ENCODE measurements at regions not wholly inside any gene's neighbourhood (a gene's known extent, or its start where the extent isn't known, plus 50 kb on each side); places are given as distances from the start of the nearest gene placed in this dataset.

DNA sequence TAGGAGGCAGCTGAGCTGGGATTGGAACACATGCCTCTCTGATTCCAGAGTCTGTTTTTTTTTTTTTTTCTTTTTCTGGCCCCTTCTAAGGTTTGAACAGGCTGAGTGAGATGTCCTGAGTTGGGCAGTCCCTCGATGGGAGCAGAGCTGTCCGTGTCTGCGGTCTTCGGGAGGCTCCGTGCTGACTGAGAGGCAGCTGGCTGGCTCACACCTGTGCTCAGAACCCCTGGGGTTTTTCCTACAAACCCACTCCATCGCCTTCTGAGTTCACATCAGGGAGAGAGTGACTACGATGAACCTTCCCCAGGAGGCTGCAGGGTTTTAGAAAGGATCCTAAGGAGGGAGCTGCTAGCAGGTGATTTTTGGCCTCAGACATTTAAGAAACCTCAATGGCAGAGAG, 92.5 kb downstream of the IRF8 start:
- DNase-seq: no peak

DNA sequence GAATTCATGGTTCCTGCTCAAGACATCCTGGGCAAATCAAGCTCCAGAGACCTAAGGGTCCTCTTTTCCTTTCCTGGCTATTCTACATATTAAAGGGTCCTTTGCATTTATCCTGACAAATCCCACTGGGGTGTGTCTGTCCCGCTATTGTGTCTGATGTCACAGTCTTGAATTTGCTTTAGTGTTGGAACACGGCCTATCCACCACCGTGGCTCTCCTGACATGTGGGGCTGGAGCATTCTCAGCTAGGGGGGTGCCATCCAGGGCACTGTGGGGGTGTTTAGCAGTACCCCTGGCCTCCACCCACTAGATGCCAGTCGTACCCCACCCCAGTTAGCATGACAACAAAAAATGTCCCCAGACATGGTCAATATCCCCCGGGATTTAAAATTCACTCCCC, 92.9 kb downstream of the IRF8 start:
- no peak for DNase-seq

- no peak for DNase-seq
Measured at GRCh38 chr16:85992359-85992758, 93.4 kb downstream of the IRF8 start.

- DNase-seq: no peak
Measured at GRCh38 chr16:85992779-85993178, 93.8 kb downstream of the IRF8 start.

- no peak for DNase-seq
Measured at GRCh38 chr16:85994492-85995490, 95.8 kb downstream of the IRF8 start.

- no peak for DNase-seq
Measured at GRCh38 chr16:85995541-85996423, 96.8 kb downstream of the IRF8 start.

DNA sequence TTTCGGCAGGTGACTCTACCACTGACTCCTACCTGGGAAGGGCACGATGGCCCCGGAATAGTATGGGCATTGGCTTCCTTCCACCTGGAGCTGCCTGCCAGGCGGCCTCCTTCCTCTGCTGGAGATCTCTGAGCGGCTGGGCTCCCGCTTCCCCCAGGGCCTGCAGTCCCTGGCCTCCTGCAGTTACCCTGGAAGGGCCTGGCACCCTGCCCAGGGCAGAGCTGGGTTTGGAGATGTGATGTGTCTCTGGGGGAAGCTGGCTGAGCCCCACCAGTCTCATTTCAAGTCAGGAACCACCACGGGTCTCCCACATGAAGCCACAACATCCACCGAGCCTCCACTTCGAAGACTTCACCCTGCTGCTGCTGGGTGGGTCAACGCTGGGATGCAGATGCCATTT, 97.9 kb downstream of the IRF8 start:
- DNase-seq: no peak

DNA sequence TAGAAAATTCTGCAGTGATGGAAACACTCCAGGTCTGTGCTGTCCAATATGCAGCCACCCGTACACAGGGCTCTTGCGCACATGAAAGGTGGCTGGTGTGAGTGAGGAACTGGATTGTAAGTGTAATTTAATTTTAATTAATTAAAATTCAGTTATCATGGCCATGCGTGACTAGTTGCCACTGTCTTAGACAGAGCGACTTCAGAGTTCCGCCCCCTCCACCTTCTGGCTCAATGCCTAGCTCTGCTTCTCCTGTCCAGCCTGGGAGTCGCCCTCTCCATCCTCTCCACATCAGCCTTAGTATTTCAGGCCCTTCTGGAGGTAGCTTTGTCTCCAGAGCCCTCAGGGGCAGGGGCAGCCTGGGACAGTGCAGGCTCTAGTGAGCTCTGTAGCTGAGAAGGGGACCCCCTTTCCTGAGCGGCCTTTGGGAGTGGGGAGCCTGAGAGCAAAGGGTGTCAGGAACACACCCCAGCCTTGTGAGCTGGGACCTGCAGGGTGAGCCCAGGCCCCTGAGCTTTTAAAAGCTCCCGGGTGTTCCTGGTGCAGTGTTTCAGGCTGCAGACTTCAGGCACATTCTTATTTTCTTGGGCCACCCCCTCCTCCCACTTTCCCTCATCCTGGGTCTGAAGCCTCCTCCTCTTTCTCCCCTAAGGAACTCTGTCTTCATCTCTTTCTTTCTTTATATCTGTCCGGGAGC, 99.4 kb downstream of the IRF8 start:
- DNase-seq: no peak

DNA sequence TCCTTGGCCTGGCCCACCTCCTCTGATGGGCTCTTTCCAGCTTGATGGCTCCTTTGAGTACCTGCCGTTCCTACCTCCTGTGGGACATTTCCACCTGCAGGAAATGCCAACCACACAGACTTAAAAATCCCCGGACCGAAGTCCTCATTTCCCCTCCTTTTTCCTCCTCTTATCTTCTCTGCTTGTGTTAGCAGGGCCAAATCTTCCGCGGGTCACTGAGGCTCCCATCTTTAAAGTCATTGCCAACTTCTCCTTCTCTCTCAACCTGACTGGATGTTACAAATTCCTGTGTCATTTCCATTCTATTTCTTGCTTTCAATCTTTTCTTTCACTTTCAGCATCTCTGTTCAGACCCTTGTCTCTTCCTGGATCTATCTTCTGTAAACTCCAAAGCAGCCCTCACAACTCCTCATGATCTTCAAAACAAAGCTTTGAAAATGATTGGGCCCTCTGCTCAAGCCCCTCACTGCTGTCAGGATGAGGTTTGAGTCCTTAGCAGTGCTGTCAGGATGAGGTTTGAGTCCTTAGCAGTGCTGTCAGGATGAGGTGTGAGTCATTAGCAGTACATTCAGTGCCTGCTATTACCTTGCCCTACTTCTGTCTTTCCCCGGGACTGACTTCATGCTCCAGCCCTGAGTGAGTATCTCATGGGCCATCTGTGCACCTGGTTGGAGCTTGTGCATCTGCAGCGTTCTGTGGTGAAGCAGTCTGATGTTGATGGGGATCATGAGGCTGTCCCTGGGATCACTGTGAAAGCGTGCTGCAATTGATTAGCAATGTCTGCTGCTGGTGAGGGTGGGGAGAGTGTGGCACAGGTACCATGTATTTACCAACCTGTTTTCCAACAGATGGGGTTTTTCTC, 100.1 kb downstream of the IRF8 start:
- no peak for DNase-seq

GRCh38 chr16:85999778-86000177, 100.8 kb downstream of the IRF8 start:
- DNase-seq: no peak

DNA sequence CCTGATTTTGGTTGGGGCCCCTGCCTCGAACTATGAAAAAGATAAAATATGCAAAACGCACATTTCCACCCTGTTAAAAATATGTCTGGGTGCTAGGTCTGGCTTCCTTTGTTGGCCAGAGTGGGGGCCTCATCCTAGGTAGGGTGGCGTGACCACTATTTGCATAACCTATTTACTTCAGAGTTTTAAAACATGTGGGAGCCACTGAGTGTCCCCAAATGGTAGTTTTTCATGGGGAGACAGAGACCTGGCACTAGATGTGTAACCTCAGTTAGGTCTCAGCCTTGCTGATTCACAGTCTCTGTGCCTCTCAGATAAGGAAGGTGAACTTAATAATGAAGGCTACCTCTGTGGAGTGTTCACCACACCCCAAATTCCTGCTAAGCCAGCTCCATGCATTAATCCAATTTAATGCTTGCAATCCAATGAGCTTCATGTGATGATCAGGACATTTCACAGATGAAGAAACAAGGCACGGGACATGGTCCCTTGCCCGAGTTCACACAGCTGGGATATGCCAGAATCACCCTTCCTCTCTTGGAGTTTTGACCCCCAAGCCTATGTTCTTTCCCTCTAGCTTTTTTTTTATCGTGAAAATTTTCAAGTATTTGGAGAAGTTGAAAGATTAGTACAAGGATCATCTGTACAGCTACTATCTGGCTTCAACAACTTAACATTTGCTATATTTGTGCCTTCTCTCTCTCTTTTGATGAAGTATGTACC, 103.4 kb downstream of the IRF8 start:
- DNase-seq: no peak

DNA sequence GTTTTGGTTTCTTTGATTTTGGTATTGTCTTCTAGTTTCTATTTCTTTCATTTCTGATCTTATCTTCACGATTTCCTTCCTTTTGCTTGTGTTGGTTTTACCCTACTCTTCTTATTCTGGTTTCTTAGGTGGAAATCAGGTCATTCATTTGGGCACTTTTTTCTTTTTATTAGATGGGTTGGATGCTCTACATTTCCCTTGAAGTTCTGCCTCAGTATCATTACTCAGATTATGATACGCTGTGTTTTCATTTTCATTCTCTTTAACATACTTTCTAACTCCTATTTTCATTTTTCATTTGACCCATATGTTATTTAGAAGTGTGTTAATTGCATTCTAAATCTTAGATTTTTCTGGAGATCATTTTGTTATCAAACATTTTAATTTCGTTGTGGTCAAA, 108.6 kb downstream of the IRF8 start:
- DNase-seq: no peak

- DNase-seq: no peak
Measured at GRCh38 chr16:86010680-86011141, 111.7 kb downstream of the IRF8 start.

DNA sequence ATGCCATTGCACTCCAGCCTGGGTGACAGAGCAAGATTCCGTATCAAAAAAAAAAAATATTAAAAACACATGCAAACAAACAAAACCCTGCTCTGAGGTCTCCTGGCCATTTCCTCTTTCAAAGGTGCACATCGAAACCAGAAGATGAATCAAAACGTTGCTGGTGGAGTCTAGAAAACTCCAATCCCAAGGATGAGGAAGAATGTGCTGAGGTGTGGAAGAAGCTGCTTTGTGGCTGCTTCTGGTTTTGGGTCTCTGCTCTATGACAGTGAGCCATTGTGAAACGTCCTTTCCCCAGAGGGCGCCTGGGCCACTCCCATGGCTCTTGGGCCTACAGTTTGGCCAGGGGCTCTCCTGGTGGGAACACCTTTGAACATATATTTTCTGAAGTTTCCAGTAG, 112.6 kb downstream of the IRF8 start:
- DNase-seq: no peak

GRCh38 chr16:86012221-86012620, 113.3 kb downstream of the IRF8 start:
- no peak for DNase-seq

- no peak for DNase-seq
Measured at GRCh38 chr16:86013867-86014266, 114.9 kb downstream of the IRF8 start.

DNA sequence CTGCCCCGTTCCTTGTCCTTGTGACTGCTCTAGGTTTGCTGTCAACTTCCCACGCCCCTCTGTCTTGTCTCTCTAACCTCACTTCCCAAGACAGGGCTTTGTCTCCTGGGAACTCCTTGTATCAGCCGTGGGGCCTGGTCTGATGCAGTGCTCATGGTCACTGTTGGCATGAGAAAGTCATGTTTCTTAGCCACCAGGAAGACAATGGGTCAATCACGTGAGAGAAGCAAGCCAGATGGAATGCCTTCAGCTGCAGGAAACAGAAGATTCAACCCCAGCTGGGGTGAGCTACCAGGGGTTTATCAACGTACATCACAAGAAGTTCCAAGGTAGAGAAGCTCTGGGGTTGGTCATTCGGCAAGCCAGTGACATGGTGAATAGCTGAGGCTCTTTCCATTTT, 116.6 kb downstream of the IRF8 start:
- DNase-seq: no peak

DNA sequence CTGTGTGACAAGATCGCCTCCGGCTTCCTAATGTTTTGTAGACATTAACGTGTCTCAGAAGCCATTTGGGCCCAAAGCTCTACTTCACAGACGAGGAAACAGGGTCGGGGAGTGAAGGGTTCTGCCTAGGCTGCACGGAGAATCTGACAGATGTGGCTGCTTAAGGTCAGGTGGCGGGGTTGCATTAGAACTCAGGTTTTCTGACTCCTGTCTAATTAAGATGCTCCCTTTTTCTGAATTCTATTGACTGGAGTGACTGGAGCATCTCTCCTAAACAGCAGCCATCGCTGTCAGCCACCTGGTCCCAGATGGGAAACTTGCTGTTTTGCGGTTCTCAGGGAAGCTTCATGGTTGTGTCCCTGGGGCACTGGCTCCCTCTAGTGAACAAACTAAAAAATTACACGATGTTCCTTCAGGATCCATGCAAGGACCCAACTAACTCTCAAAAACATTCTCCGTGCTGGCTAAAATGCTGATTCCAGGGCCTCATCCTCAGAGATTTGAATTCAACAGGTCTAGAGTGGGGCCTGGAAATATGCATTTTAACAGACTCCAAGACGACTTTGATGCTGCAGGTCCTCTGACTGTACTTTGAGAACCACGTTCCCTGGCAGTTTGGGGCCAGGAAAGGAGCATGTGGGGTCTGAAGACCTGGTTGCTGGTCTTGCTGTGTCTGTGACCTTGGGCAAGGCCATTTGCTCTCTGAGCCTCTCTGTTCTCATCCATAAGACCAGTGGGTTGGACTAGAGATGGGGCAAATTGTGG, 117.4 kb downstream of the IRF8 start:
- peak; percentile 34 for DNase-seq

DNA sequence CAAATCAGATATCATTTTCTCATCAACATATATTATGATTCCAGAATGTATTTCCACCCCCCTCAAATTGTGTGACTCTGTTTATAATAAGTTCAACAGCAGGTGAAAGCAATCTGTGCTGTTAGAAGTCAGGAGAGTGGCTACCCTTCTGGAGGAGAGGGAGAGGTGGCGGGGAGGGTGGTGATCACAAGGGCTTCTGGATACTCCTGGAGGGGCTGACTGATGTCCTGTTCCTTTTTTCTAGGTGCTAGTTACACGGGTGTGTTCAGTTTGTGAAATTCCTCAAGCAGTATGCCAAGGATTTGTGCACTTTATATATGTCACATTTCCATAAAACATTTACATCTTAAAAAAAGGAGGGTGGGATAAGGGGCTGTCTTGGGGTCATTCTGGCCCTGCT, 119.1 kb downstream of the IRF8 start:
- DNase-seq: no peak

GRCh38 chr16:86018487-86018886, 119.5 kb downstream of the IRF8 start:
- no peak for DNase-seq

DNA sequence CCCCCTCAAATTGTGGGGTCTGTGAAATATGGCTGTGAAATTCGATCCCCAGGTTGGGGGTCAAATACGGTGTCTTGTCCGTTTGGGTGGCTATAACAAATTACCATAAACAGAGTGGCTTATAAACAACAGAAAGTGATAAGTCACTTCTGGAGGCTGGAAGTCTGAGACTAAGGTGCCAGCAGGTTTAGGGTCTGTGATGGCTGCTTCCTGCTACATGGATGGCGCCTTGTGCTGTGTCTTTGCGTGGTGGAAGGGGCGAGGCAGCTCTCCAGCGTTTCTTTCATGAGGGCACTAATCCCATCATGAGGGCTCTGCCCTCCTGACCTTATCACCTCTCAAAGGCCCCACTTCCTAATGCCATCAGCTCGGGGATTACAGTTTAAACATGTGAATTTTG, 120.0 kb downstream of the IRF8 start:
- DNase-seq: no peak

Data from activated CD8-positive, alpha-beta memory T cell treated with anti-CD3 and anti-CD28 coated beads, Interleukin-2, amount 50 U/mL, for 4 hours (primary cell).